HFF-Myc (cell line): ENCODE measurements at regions not wholly inside any gene's neighbourhood (a gene's known extent, or its start where the extent isn't known, plus 50 kb on each side); places are given as distances from the start of the nearest gene placed in this dataset.
"Not testable (repeated sequence)": the region's sequence is repeated elsewhere in the genome, so short reads cannot be mapped to it uniquely, and the experiment has no call there.

Experiments used
- DNase-seq: peaks from one replicate; pipeline ENCODE4 v3.0.0-alpha.2; 2011; ENCODE audit warnings: low read depth; ENCODE audit errors: extremely low read depth
- H3K4me3 ChIP-seq: replicated peaks from 2 replicates; pipeline ENCODE4 v1.5.1; 2011; ENCODE audit warnings: low read depth, mild to moderate bottlenecking, control low read depth, low read length
- TF ChIP-seq, protein P1 (sequence below): IDR thresholded peaks from 2 replicates; pipeline ENCODE4 v1.5.1; 2012; ENCODE audit warnings: mild to moderate bottlenecking, low read depth, low read length, control low read depth; ENCODE audit errors: missing control alignments

DNA sequence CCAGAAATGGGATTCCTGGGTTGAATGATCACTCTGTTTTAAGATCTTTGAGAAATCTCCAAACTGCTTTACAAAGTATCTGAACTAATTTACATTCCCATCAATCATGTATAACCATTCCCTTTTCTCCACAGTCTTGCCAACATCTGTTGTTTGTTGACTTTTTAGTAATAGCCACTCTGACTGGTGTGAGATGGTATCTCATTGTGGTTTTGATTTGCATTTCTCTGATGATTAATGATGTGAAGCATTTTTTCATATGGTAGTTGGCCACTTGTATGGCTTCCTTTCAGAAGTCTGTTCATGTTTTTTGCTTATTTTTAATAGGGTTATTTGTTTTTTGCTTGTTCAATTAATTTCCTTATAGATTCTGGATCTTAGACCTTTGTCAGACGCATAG lies 211.8 kb upstream of the AVPR1A start:
- H3K4me3 ChIP-seq = no peak overlapping the region
- TF ChIP-seq, protein P1, sequence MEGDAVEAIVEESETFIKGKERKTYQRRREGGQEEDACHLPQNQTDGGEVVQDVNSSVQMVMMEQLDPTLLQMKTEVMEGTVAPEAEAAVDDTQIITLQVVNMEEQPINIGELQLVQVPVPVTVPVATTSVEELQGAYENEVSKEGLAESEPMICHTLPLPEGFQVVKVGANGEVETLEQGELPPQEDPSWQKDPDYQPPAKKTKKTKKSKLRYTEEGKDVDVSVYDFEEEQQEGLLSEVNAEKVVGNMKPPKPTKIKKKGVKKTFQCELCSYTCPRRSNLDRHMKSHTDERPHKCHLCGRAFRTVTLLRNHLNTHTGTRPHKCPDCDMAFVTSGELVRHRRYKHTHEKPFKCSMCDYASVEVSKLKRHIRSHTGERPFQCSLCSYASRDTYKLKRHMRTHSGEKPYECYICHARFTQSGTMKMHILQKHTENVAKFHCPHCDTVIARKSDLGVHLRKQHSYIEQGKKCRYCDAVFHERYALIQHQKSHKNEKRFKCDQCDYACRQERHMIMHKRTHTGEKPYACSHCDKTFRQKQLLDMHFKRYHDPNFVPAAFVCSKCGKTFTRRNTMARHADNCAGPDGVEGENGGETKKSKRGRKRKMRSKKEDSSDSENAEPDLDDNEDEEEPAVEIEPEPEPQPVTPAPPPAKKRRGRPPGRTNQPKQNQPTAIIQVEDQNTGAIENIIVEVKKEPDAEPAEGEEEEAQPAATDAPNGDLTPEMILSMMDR = no peak
- DNase-seq = peak; percentile 5

DNA sequence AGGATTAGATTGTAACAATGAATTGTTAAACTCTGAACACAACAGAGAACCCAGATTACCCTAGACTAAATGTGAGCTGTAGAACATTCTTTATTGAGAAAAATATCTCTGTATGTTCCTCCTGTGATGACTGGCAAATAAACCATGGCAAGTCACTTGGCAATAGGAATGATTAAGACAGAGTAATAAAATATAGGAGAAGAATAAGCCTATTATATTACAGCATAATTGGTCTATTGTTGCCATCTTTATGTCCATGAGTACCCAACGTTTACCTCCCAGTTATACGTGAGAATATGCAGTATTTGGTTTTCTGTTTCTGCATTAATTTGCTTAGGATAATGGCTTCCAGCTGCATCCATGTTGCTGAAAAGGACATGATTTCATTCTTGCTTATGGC lies 211.2 kb upstream of the AVPR1A start:
- TF ChIP-seq, protein P1 = no peak
- no peak for DNase-seq

DNA sequence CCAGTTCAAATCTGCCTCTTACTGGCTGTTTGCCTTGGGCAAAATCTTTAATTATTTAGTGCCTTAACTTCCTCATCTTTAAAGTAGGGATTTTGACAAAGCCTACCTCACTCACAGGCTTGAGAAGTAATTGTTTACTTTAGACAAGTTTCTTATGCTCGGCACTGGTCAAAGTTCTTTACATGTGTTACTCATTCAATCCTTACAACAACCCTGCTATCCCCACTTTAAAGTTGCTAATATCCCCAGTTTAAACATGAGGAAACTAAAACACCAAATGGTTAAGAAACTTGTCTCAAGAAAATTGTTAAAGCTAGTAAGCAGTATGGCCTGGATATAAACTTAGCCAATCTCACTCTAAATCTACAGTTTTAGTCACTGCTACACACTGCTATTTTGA lies 204.0 kb upstream of the AVPR1A start:
- TF ChIP-seq, protein P1 = no peak
- no peak for DNase-seq
- H3K4me3 ChIP-seq = no peak overlapping the region

More for the DNA sequence above, 211.2 kb upstream of the AVPR1A start:
- H3K4me3 ChIP-seq = no peak overlapping the region

DNA sequence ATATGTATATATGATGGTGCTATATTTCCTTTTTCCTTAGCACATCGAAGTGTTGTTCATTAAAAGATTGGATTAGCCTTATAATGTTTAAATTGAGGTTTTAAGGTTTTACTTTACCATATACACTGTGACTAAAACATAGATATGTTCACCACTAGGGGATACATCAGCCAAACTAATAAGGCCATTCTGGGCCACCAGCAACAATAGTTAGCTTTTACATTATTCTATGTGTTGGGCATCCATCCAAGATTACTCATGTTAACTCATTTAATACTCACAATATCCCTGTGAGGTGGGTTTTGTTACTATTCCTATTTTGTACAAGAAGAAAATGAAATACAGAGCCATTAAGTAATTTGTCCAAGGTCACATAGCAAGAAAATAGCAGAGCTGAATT lies 202.6 kb upstream of the AVPR1A start:
- TF ChIP-seq, protein P1 = peak; percentile 5
- H3K4me3 ChIP-seq = no peak overlapping the region
- DNase-seq = peak; percentile 27

DNA sequence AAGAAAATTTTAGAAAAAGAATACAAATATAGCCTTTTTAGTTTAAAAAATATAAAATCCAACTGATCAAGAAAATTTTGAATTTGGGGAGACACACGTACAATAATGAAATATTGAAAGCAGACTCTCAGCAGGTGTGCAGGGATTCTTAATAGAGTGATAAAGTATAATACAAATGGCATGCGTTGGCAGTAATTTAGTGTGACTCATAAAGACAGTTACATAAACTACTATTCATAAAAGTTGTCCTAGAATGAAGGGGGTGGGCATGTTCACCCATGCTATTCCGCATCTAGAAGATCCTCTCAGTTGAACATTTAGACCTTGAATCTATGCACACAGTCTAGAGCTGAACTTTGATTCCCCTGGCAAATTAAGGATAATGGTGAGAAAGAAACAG lies 200.4 kb upstream of the AVPR1A start:
- TF ChIP-seq, protein P1 = no peak
- DNase-seq = no peak
- H3K4me3 ChIP-seq = no peak overlapping the region

DNA sequence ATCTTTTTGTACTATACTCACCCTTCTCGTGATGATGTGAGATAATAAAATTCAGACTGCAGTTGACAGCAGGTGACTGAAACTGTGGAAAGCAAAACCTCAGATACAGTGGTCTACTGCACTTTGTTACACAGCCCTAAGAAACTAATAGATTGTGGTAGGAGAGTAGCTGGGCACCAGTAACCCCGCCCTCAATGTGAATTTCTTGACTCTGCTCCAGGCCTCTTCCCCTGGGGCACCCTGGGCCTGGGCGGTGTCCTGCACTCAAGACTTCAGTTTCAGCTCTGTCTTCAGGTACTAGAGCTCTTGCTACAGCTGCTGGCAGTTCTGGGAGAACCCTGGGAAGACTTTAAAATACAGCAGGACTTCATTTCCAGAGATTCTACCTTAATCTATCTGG lies 197.6 kb upstream of the AVPR1A start:
- H3K4me3 ChIP-seq = no peak overlapping the region
- TF ChIP-seq, protein P1 = no peak
- no peak for DNase-seq

DNA sequence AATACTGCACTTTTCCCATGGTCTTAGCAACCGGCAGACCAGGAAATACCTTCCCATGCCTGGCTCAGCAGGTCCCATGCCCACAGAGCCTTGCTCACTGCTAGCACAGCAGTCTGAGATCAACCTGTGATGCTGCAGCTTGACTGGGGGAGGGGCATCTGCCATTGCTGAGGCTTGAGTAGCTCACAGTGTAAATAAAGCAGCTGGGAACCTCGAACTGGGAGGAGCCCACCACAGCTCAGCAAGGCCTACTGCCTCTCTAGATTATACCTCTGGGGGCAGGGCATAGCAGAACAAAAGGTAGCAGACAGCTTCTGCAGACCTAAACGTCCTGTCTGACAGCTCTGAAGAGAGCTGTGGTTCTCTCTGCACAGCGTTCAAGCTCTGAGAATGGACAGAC lies 186.2 kb upstream of the AVPR1A start:
- not testable (repeated sequence) for H3K4me3 ChIP-seq, DNase-seq
